GM21528 (cell line): ENCODE measurements at regions not wholly inside any gene's neighbourhood (a gene's known extent, or its start where the extent isn't known, plus 50 kb on each side); places are given as distances from the start of the nearest gene placed in this dataset.

ENCODE experiments used
- ATAC-seq: cut with Tn5 transposase; IDR thresholded peaks from one replicate; pipeline ENCODE4 v1.9.1; 2021; ENCODE audit warnings: mild to moderate bottlenecking, moderate library complexity; ENCODE audit not compliant: unreplicated experiment, low FRiP score

DNA sequence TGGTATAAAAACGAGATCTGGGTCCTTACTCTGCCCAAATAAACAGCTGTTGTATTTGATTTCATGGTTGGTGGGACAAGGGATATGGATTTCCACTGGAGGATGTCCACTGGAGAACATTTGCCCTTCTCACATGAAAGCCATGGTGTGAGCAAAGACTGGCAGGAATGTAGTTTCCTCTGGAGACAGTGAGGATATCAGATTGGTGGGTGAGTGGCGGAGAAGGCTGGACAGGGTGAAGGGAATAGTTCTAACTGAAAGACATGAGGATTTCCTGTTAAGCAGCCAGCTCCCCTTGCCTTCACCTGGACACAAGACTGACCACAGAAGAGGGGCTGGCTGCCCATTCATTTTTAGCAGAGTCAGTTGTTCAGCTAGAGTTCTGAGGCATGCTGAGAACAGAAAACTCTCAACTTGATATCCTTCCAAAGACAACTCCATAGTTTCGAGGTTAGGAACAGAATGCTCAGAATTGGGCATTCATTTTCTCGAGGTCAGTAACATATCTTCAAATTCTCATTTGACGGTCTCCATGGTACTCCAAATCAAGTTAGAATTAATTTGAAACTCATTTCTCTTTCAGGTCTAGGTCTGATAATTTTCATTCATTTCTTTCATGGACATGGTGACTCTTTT, 365.7 kb downstream of the LRIG3 start:
- no peak for ATAC-seq

DNA sequence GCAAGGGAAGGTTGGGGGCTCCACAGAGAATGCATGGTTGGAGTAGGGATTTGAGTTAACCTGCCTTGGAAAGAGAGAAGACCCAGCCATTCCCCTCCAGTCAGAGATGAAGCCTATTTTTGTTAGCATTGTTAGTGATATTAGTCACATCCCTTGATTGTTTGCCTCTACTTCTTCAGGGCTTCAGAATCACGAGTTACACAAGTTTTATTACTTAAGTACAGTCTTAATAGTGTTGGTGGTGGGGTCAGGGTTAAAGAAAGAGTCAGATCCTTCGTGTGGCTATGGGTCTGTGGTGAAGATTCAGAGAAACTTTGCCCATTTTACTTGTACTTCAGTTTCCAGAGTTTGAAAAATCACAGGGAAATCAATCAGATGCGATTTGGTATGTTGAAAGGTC, 363.1 kb downstream of the LRIG3 start:
- ATAC-seq: no peak

DNA sequence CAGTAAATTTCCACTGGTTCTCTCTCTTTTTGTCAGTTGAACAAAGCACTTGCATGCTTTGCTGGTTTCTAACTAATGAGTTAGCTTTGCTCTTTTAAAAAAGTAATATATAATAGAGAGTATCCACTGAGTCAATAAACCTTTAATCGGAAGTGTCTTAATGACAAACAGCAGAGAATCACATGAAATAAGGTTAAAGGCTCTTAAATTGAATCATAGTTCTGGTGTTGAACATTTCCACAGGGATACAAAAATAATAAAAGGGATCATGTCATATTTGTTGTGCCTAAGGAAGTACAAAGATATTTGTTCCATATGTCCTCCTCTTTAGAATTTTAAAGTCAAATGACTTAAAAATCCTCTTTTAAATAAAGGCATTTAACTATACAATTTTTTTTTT, 362.6 kb downstream of the LRIG3 start:
- no peak for ATAC-seq

DNA sequence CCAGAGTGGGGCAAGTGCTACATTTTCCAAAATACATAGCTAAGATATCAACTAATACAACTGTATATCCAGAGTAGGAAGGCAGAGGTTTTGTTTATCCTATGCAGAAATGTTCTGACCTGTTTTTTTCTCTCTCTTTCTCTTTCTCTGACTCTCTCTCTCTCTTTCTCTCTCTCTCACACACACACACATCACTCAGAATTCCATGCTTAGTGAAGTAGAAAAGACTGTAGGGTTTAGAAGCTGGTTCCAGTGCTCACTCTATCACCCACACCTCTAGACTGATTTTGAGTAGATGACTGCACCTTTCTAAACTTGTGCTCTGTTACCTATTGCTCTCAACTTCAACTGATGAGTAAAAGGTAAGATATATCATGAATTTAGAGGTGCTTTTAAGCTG, 356.7 kb downstream of the LRIG3 start:
- no peak for ATAC-seq

DNA sequence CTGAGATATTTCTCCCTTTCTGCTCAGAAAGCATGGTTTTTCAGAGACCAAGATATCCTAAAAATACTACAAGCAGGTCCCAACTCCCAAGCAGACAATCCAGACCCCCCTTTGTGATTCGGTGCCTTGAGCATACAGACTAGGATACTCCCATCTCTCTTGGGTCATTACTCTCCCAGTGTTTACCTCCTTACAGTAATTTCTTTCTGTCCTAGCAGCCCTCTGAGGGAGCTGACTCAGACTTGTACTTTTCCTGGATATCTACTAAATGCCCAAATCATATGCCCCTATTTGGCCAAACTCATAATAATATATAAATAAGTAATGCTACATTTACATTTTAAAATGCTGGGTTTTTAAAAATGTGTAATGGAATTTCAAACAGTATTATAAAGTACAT, 355.6 kb downstream of the LRIG3 start:
- ATAC-seq: no peak

DNA sequence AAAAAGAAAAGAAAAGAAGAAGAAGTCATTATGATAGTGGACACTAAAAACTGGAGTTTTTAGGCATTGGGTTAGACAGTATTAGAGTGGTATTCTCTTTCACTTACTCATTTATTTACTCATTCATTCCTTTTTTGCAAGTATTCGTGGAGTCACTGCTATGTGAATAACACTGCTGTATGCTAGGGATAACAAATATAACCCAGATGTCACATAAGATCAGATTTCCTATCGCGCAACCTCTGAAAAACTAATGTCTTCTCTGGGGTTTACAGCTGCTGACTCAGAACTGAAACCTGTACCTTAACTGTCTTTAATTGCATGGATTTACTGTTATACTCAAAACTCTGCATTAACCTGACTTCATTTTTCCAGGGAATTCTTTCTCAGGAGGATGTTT, 353.7 kb downstream of the LRIG3 start:
- ATAC-seq: no peak

DNA sequence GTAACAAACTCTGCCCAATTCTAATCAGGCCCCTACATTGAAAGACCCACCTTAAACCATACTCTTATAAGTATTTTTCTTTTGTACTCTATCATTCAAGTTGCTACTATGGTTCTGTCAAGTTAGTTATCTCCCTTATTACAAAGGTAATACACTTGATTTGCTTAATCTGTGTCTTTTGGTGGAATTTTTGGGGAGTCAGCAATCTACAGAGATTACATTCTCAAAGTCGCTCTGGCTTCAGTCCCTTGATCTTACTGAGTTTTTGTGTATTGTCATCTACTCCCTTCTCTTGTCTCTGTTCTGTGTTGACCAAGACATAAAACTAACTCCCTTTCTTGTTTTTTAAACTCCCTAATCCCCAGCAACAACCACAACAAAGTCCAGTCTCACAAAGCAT, 353.1 kb downstream of the LRIG3 start:
- no peak for ATAC-seq

DNA sequence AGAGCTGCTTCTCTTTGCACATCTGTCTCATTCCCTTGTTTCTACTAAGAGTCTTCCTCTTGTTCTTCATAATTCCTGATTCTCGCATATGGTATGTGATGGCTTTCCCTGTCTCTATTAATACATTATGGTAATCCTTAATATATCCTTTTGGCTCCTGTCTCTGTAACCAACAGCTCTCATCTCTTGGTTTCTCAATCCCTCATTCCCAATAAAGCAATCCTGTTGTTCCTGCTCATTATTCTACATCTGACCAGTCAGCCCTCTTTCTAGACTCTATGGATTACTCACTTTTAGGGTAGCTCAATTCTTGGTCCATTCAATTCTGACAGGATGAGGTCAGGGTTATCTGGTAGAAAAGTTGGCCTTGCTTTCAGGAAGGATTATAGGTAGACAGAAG, 349.9 kb downstream of the LRIG3 start:
- no peak for ATAC-seq

DNA sequence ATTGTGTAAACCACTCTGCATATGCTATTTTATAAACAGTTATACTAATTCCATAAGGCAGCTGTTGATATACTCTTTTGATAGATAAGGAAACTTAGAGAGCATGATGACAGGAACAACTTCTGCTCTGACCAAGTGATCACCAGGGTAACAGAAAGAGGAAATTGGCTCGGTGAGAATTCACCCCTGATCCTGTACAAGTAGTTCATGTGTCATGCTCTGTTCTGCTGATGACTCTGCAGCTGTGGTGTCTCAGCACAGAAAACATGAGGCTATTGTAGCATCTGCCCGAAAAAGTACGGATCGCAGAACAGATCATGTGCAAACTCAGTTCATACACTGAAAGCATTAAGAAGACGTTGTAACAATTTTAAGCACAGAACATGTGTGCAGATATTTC, 345.0 kb downstream of the LRIG3 start:
- no peak for ATAC-seq

DNA sequence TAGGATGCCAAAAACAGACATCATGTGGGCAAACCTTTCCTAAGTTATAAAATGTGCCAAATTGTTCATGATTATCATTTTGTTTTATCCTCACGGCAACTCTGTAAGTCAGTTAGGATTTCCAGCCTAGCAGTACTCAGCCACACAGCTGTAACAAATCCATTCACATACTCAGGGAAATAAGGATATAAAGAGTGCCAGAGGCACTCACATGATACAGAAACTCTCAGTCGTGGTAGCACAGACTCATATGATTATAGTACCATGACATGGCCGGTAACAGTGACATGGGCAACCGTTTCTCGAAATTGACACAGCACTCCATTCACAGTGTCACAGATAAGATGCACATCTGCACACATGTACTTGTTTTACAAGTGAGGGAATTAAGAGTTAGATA, 344.2 kb downstream of the LRIG3 start:
- ATAC-seq: no peak

DNA sequence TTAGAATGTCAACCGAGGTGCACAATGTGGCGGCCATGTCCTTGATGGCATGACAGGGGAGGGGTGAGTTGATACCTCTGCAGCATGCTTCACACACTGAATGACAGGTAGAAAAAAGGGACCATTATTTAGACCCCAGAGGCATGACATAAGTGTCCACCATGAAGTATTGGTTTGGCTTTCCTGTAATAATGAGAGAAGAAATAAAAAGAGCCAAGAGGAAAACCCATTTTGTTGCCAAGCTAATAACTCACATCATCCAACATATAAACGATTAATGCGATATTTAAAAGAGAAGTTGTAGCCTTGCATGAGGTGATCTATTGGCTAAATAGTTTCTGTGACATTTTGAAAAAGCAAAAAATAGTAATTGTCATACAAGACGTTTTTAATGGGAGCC, 343.4 kb downstream of the LRIG3 start:
- ATAC-seq: no peak

DNA sequence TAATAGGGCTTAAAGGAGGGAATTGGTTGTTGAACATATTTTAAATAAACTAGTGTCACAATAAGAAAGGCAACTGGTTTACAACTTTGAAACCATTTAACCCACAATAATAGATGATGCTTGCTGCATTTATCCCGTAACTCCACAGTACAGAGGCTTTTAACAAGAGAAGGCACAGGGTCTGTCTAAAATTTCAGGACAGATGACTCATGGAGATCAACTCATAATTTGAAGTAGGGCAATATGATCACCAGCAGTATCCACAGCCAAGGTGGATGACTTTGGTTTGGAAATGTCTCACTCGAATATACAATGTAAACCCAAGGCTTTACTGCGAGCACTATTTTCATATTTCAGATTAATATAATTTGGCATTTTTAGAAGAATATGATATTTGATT, 340.2 kb downstream of the LRIG3 start:
- ATAC-seq: no peak

DNA sequence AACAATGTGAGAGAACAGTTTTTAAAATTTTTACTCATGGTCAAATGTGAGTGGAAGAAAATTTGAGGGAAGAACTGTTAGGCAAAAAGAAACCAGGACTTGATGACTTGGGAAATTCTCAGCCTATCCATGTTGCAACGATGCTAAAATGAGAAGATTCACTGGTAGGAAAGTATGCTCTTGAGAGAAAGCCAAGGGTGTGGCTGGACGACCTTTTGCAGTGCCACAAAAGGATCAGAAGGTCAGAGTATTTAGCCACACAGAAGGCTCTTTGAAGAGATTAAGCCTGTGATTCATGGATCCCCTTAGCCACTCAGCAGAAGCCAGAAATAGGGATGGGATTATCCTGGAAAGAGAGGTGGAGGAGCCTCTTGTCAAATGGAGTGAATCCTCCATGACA, 336.8 kb downstream of the LRIG3 start:
- no peak for ATAC-seq

DNA sequence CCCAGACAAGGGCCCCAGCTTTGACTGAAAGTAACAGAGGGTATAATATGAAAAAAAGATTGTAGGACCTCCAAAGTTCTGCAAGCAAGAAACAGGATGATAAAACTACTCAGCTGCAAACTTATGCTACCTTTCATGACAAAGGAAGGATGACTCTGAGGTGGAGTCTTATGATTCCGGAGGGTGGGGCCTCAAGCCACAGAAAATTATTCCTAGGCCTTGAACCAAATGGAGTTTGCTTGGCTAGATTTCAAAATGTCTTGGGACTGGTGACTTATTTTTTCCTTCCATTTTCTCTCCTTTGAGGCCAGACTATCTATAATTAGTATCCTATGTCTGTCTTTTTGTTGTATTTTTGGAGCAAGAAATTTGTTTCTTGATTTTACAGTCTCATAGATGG, 336.4 kb downstream of the LRIG3 start:
- ATAC-seq: no peak

DNA sequence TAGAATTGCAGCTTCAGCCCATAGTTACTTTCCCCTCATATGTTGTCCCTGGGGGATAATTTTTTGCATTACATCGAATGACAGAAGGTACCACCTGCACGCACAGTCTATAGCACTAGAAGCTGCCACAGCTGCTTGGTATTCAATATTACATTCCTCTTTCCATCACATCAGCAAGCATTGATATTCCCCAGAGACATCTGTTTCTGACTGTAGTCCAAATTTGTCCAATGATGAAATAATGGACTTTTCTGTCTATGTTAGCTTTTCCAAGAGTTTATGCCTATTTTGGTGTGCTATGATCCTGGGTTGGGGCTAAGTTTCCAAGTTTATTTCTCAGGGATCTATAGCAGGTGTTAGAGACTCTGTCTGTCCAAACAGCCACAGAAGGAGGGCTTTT, 335.4 kb downstream of the LRIG3 start:
- ATAC-seq: no peak

DNA sequence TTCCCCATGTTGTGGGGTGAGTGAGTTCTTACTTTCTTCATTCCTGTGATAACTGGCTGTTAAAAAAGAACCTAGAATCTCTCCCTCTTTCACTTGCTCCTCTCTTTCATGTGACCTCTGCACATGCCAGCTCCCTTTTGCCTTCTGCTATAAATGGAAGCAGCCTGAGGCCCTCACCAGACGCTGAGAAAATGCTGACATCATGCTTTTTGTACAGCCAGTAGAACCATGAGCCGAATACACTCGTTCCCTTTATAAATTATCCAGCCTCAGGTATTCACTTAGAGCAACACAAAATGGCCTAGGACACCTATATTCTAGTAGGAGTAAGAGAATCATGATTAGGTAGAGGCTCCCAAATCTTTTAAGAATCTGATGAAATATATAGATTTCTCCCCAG, 333.5 kb downstream of the LRIG3 start:
- ATAC-seq: no peak

DNA sequence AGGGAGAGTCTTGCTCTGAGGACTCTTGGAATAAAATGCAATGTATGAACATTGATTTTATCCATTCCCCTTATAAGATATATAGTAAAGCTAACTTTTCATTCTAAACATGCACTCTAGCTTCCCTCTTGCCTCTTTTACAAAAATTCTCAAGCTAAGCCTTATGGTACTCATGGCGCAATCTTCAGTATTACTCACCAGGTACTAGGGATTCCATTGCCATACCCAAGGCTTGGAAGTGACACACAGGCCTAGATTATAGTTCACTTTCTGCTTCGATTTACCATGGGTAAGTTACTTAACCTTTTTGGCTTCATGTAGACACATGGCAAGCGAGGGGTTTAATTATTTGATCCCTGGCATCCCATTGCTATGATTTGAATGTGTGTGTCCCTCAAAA, 331.5 kb downstream of the LRIG3 start:
- no peak for ATAC-seq

DNA sequence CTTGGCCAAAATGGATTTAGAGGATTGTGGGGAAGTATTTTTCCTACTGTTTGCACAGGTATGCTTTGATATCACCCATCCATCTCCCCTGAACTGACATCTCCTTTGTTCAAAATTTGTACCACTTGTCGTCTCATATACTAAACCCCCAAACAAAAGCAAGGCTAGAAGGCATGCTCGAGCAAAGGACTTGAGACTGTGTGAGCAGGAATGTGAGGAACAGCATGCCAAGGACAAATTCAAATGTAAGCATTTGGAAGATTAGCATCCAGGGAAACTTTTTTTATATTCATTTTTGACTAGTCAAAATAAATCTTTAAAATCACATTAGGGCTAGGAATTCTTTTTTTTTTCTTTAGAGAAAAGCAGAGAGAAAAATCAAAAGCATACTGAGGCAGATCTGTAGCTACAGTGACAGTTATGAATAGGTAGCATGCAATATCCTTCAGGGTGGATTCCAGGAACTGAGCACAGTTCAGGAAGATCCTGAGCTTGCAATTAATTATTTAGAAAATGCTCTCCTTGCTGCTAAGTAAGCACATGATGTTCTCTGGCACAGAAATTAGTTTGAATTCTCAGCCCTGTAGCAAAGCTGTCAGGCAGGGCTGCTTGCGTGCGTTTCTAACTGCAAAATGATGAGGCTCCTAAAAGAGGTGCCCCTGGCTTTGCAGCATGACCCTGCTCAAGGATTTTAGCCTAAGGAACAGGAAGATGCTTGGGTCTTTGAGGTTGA, 327.7 kb downstream of the LRIG3 start:
- ATAC-seq: no peak

DNA sequence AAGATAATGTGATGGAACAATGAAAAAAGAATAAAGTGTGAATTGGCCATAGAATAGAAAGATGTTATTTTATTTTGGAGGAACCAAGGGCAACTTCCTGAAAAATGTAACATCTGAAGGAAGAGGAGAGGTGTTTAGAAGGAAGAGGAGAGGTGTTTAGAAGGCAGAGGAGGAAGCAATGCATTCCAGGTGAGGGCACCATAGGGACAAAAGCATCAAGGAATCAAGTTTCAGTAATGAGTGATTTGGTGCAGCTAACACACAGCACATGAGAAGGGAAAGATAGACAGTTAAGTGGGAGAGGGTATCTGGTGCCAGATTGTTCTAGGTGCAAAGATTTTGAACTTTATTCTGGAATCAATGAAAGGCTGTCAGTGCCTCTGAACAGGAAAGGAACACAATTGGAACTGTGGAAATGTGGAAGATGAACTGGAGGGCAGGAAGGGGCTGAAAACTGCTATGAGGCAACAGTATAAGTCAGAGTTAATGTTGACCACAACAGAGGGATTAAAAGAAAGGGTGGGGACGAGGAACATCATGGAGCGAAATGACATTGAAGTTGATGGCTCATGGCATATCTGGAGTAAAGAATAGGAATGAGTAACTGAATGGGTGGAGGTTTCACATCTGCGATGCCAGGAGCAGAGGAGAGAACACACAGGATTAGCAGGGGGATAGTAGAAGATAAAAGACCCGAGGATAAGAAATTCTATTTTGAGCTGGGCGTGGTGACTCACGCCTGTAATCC, 326.6 kb downstream of the LRIG3 start:
- ATAC-seq: no peak

DNA sequence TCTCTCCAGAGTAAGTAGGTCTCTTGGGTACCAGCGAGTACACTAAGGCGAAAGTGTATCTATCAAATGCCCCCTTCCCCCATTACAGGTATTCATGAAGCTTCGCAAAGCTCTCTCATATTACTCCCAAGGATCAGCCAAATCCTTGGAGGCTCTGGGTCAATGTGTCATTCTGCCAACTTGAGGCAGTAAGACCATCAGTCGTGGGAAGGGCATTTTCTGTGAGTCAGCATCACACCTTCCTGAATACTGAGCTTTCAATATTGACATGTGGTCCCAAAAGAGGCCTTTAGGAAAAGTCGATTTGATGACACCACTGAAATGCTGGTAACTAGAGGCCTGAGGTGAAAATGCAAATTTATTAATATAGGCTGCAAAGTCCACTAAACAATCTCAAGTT, 323.9 kb downstream of the LRIG3 start:
- ATAC-seq: no peak

DNA sequence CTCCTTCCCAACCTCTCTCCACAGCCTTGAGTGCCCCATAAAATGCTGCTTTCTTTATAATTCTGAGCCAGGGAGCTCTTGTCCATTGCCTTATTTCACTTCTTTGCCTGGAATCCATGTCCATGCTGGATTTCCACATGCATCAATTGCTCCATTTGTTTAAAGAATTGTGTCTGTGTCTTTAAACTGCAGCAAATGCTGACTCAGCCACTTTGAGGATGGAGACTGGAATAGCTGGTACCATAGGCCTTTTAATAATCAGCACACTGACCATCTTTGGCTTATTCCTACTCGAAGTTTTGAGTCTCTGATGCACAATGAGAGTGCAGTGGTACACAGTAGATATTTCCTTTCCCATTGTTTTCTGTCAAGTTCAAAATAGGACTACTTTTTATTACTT, 318.8 kb downstream of the LRIG3 start:
- ATAC-seq: no peak

DNA sequence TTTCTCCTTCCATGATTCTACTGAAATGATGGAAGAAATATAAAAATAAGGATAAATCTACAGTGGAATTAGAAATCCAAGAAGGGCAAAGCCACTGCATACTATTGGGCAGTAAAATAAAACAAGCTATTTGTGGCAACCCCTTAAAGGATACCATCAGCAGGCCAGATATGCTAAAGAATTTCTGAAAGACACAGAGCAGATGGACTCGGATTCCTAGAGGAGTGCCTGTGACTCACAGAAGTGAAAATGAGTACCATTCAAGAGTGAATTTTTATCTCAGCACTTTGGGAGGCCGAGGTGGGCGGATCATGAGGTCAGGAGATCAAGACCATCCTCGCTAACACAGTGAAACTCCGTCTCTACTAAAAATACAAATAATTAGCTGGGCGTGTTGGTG, 318.1 kb downstream of the LRIG3 start:
- no peak for ATAC-seq
